ENCODE measurements at regions not wholly inside any gene's neighbourhood (a gene's known extent, or its start where the extent isn't known, plus 50 kb on each side); places are given as distances from the start of the nearest gene placed in this dataset.

DNA sequence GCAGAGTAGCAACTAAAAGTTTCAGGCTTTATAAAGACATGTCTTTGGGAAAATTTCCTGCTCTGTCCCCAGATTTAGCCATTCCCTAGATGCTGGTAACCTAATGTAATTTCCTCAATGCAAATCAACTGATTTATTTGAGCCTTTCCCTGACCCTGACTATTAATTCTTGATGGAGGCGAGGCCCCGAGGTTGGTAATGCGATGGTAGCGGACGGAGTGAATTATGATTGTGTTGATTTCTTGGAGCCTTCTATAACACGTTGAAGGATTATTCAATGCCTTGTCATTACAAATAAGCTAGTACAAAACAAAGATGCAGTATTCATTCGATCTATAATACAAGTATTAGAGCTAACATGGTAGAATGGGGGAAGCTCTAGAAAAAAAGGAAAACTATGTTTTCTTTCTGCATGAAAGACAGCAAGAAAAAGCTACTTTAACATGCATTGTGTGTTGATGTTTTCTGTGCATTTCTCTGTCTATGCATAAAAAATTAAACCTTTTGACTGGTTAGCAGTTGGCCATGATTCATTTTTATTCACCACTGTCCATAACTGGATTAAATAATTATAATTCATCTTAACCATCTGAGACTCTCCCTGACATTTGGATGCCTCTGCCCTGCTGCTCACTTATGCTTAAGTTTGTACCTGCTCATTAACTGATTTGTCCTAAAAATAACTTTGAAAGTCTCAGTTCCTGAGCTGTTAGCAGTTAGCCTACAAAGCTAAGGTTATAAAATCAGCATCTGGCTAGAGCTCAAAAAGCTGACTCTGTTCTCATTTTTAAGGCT lies 490.2 kb upstream of the NUDT12 start:
- TF ChIP-seq TOX (CRISPR knock-in tag; IDR thresholded peaks at IDR 0.05; ENCODE audit: borderline replicate concordance) (no peak), ZFP30 (CRISPR knock-in tag; IDR thresholded peaks at IDR 0.05) (no peak), OSR1 (CRISPR knock-in tag; IDR thresholded peaks at IDR 0.05) (no peak)
- TF ChIP-seq, protein P1, sequence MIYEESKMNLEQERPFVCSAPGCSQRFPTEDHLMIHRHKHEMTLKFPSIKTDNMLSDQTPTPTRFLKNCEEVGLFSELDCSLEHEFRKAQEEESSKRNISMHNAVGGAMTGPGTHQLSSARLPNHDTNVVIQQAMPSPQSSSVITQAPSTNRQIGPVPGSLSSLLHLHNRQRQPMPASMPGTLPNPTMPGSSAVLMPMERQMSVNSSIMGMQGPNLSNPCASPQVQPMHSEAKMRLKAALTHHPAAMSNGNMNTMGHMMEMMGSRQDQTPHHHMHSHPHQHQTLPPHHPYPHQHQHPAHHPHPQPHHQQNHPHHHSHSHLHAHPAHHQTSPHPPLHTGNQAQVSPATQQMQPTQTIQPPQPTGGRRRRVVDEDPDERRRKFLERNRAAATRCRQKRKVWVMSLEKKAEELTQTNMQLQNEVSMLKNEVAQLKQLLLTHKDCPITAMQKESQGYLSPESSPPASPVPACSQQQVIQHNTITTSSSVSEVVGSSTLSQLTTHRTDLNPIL (CRISPR knock-in tag; IDR thresholded peaks at IDR 0.05; ENCODE audit: low read depth): no peak
